HG03097 (cell line): ENCODE measurements at regions not wholly inside any gene's neighbourhood (a gene's known extent, or its start where the extent isn't known, plus 50 kb on each side); places are given as distances from the start of the nearest gene placed in this dataset.
"Not testable (repeated sequence)": the region's sequence is repeated elsewhere in the genome, so short reads cannot be mapped to it uniquely, and the experiment has no call there.

Source experiments
- ATAC-seq: cut with Tn5 transposase; IDR thresholded peaks from one replicate; pipeline ENCODE4 v1.9.1; 2021; ENCODE audit not compliant: unreplicated experiment, low FRiP score

DNA sequence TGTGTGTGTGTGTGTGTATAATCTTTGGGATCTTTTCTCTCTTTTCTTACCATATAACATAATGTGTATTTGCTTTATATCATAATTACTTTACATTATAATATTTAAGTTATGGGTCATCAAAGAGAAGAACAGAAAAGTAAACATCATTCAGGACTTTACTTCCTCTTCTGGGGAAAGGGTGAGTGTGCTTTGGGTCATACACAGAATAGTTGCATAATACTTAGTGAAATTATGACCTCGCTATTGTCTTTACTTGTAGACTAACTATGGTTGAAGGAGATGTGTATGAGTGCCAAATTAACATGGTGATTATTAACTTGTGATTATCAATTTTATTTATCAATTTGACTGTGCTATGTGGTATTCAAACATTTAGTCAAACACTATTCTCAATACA is 1086.9 kb downstream of the DIPK2A start:
- no peak for ATAC-seq

- no peak for ATAC-seq
Observed at GRCh38 chr3:145063616-145064015, 1092.0 kb downstream of the DIPK2A start.

DNA sequence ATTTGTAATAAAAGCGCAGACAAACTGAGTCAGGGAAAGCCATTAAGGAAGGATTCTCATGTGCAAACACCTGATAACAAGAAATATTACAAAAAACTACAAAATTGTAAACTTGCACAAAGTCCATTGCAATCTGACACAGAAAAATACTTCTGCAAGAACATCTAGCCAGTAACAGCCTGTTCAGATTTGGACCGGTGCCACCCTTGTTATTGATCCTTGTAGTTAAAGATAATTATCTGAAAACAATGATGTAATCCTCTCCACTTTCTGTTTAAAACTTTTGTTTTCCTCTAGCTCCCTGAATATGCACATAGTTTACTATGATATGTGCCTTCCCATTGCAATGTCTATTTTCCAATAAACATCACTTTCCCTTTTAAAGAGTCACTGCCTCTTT is 1090.2 kb downstream of the PLOD2 start:
- no peak for ATAC-seq

- no peak for ATAC-seq
Observed at GRCh38 chr3:145079436-145079835, 1081.5 kb downstream of the PLOD2 start.

GRCh38 chr3:145087038-145087437 is 1073.9 kb downstream of the PLOD2 start:
- no peak for ATAC-seq

DNA sequence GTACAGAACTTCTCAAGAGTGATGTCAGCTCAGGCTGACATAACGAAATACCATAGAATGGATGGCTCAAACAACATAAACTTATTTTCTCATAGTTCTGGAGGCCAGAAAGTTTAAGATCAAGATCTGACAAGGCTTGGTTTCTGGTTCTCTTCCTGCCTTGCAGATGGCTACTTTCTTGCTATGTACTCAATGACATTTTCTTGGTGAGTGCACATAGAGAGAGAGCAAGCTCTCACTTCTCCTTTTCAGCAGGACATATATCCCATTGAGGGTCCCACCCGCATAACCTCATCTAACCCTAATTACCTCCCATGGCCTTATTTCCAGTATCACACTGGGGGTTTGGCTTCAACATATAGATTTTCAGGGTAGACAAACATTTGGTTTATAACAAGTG is 1072.1 kb downstream of the PLOD2 start:
- ATAC-seq, result peak; percentile 94

- ATAC-seq, result peak; percentile 12
Observed at GRCh38 chr3:145089337-145089736, 1071.6 kb downstream of the PLOD2 start.

DNA sequence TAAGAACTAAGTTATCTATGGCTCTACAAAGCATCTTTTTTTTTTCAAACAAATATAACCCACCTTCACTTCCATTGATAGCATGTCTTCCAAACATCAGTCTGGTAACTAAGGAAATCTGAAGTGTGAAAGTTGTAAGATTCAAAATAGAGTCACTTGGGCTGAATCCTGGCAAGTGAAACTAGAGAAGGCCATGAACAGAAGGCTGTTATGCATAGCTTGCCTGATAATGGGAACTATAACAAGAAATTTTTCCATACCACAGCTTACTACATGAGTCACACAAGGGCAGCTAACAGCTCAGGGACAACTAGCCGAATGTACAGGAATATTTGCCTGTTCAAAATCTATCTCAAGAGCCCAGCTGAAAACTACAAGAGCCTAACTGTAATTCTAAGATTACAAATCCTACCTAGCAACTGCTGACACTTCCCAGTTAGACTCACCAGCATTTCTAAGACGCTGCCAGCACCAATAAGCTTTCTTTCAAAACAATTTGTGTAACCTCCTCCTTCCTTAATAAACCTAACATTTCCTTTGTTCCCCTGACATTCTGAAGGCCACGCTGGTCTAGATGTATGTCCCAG is 1066.5 kb downstream of the PLOD2 start:
- ATAC-seq, result peak; percentile 89

- not testable (repeated sequence) for ATAC-seq
Observed at GRCh38 chr3:145111141-145111540, 1049.8 kb downstream of the PLOD2 start.

DNA sequence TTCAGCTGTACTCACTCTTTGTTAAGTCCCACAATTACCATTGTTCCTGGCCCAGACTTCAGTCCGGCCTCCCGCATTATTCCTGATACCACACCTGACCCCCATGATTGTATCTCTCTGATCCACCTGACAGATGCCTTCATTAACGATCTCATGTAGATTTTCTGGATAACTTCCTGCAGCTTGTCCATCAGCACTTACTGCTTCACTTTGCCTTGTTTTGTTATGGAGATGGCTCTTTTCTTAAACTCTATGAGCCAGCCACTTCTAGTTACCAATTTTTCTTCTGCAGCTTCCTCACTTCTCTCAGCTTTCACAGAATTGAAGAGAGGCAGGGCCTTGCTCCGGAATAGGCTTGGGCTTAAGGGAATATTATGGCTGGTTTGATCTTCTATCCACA is 1044.2 kb downstream of the PLOD2 start:
- ATAC-seq, result no peak

DNA sequence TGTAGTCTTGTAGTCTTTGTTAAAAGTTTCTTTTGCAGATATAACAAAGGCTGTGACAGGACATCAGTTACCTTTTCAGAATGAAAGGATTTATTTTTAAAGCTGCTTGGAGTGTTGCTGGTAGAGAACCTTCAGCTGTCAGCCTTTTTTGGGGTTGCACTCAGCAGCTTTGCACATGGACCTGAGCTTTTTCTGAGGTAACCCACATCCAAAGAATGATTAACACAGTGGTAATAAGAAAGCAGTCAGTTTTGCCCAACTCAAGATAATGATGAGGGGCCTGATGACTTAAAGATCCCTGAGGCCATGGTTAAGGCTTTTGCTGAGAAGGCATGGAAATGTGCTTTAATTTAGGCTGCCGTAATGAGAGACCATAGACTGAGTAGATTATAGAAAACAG is 1042.7 kb downstream of the PLOD2 start:
- ATAC-seq, result peak; percentile 98

DNA sequence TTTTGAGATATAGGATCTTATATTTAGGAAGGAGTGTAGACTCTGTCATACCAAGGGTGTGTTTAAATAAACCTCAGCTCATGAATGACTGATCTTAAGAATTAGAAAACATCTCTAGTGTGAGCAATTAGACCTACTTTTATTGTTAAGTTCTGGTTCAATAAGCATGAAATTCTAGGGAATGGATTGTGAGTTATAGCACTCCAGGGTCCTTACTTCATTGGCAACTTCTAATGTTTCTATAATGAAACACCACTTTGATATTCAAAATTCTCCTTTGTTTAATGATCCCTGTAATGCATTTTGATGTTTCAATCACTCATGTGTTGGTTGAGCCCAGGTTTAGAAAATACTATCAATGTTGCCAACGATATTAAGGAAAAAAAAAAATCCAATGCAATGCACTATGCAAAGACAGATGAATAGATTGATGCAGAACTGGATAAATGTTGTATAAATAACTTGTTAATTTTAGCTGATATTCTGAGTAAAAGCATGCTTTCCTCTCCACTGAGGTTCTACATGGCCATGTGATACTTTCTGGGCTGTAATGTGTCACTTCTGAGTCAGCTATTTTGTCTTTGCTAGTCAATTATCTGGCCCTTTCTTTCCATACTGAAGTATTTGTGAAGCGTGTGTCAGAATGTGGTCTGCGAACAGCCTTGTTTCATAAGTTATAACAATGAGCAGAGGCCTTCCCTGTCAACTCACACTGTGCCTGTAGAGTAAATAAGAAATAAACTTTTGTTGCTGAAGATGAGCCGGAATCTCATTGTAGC is 1035.9 kb downstream of the PLOD2 start:
- no peak for ATAC-seq

DNA sequence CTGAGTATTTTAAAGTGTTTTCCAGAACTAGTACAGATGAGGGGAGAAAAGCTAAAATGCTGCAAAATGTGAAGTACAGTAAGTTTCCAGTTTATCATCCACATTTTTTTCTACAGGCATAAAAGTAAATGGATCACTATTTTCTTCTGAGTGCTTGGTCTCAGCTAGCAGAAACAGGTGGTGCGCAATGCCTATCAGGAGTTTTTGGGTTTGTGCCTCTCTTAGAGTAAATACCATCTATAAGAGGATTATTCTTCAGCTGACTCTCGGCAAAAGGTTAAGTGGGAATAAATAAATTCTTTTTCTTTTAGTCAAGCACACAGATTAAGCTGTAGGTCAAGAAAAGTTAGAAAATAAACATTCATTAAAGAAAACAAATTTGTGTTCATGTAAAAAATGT is 1027.7 kb downstream of the PLOD2 start:
- no peak for ATAC-seq

DNA sequence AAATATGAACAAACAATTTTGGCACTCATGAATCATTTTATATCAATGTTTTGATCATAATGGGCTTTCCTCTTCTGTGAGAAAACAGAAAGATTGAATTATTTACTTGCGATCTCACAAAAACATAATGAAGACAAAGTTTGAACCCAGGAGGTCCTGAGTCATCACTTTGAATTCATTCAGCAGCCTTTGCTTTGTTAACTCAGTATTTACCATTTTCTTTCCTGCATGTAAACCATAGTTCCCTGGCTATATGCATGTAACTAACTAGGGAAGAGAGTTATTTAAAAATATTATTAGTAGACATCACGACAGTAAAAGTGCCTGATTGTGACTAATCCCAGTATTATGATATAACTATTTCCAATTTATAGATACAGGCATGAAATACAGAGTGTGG is 1026.2 kb downstream of the PLOD2 start:
- no peak for ATAC-seq

DNA sequence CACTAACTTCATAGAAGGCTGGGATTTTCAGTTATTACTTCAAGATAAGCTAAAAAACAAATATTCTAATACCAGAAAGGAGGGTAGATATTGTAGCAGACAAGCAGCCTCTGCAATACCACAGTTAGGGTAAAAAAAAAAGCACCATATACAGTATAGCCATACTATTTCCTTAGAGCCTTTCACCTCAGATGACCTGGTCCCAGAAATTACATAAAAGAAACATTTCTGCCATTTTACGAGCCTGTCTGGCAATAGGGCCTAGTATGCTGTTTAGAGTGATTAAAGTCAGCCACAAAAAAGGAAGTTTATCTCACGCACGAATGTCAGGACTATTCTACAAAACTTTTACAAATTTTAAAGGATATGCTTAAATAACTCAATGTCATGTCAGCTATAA is 1016.6 kb downstream of the PLOD2 start:
- ATAC-seq, result no peak

DNA sequence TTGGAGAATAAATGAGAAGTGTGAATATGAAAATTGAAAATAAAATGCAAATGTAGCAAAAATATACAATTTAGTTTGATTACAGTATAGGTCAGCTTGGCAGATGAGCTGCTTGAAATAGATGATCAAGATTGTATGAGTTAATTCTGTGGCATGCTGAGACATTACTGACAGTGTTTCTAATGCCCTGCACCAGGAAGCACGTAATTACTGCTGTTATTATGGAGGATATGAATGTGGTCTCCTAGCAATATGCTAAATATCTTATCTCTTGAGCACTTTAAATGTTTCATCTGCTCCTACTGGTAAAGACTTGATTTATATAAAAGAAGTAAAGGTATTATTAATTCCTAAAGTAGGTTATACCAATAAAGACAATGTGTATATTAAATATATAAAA is 1015.5 kb downstream of the PLOD2 start:
- ATAC-seq, result no peak

DNA sequence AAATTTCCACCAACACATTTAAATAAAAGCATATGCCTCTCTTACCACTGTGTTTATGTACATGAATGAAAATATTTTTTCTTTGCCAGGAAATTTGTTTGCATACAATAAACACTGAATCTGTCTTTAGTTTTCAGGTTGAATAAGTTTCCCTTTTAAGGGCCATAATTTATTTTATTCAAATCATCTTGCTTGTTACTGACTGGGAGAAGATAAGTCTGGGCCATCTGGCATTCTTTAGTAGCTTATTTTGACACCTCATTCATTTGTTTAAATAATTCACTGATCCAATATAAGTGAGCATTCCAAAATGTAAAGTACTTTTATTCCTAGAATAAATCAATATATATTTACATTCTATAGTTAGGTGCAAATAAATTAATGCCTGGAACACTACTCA is 1001.3 kb downstream of the PLOD2 start:
- ATAC-seq, result no peak

GRCh38 chr3:145170121-145170520 is 990.9 kb downstream of the PLOD2 start:
- no peak for ATAC-seq

- ATAC-seq, result no peak
Observed at GRCh38 chr3:145175626-145176025, 985.4 kb downstream of the PLOD2 start.

DNA sequence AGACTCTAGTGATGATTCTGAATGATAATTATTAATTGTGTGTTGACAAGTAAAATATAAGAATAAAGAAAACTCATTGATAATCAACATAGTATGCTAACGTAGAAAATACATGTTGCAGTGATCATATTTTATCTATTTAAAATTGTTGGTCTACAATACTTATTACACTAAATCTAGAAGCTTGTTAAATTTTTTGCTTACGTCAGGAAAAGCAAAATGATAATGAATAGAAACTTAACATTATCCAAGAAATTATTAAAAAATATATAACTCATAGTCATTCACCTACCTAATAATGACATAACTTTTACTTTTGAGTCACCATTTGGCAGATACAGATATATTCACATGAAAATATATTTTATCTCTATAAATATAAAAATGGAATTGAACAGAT is 984.1 kb downstream of the PLOD2 start:
- ATAC-seq, result no peak

- no peak for ATAC-seq
Observed at GRCh38 chr3:145177828-145178227, 983.2 kb downstream of the PLOD2 start.

DNA sequence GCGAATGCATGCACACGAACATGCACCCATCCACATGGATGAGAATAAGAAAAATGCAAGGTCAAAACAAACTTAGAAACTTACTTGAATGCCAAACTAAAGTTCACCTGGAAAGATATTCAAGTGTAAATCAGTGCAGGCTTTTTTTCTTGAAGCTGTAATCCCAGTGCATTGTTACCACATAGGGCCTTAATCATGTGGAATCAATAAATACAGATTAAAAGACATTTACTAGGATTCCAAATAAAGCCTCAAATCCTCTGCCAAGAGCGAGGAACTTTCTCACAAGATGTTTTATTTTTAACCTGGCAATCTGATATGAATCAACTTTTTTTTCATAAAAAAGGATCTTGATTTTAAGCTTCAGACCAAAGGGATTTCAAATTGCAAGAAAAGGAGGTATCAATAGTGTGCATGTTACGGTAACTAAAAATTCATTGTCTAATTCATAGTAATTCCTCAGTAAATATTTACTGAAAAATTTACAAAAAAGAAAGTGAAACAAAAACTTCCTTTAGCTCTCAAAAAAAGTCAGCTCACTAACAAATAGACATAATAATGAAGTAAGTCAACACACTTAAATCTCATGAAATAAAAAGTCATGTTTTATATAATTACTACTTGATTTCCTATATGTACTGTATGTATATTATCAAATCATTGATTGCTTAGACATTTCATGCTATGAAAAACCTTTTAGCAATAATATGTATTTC is 978.6 kb downstream of the PLOD2 start:
- ATAC-seq, result no peak
